Right atrium auricular region (tissue), 2 donors: ENCODE measurements at regions not wholly inside any gene's neighbourhood (a gene's known extent, or its start where the extent isn't known, plus 50 kb on each side); places are given as distances from the start of the nearest gene placed in this dataset.

Experiments used
- DNase-seq: peaks from one replicate; pipeline ENCODE4 v3.0.0-alpha.2; 2019; ENCODE audit warnings: low spot score
- H3K27ac ChIP-seq, 2 donors: fragments of 200-600 bp; sonication (generic); 1 replicate in 1 of 2; 2 replicates in 1 of 2; pipeline ENCODE4 v1.5.1; 2016 to 2019
- H3K27me3 ChIP-seq, 2 donors: fragments of 200-600 bp; sonication (generic); one replicate each; pipeline versions ENCODE4 v1.5.1 to v1.6.0; 2017 to 2019
- H3K36me3 ChIP-seq: fragments of 200-600 bp; sonication (generic); one replicate; pipeline ENCODE4 v1.5.1; 2016
- H3K4me1 ChIP-seq, 2 donors: fragments of 200-600 bp; sonication (generic); one replicate each; pipeline versions ENCODE4 v1.5.1 to v1.6.0; 2017 to 2019
- H3K4me3 ChIP-seq, 2 donors: fragments of 200-600 bp; sonication (generic); 1 replicate in 1 of 2; 2 replicates in 1 of 2; pipeline ENCODE4 v1.5.1; 2017 to 2019; ENCODE audit warnings: mild to moderate bottlenecking in 1 of 2, moderate library complexity in 1 of 2
- H3K9me3 ChIP-seq, 2 donors: fragments of 200-600 bp; sonication (generic); one replicate each; pipeline ENCODE4 v1.5.1; 2019
- CTCF ChIP-seq, 2 donors: fragments of 200-600 bp; sonication (generic); IDR thresholded peaks; one replicate each; pipeline ENCODE4 v1.5.1; 2019; ENCODE audit warnings: antibody characterized with exemption in 2 of 2

- H3K9me3 ChIP-seq = peaks cover 0 to 4% of the 10 kb centered on the region in 2 donors
- no peak for TF ChIP-seq CTCF (IDR thresholded peaks at IDR 0.05)
- no peak for DNase-seq
- H3K27me3 ChIP-seq = no peaks in the 10 kb centered on the region
- no peak overlapping the region for H3K4me3 ChIP-seq
- no peak overlapping the region for H3K27ac ChIP-seq
- H3K4me1 ChIP-seq = no peaks in the 10 kb centered on the region
- no peaks in the 10 kb centered on the region for H3K36me3 ChIP-seq
These were observed 410.0 kb downstream of the DIPK2A start for GRCh38 chr3:144381607-144382006.

- DNase-seq = no peak
- no peaks in the 10 kb centered on the region for H3K4me1 ChIP-seq
- no peaks in the 10 kb centered on the region for H3K27me3 ChIP-seq
- no peak overlapping the region for H3K27ac ChIP-seq
- H3K36me3 ChIP-seq = no peaks in the 10 kb centered on the region
- H3K9me3 ChIP-seq = no peaks in the 10 kb centered on the region
- H3K4me3 ChIP-seq = no peak overlapping the region
- TF ChIP-seq CTCF (IDR thresholded peaks at IDR 0.05) = no peak
These were observed 412.8 kb downstream of the DIPK2A start for GRCh38 chr3:144384241-144384979.

- Histone ChIP-seq H3K4me3 (no peak overlapping the region), H3K9me3 (no peaks in the 10 kb centered on the region), H3K27ac (no peak overlapping the region), H3K4me1 (no peaks in the 10 kb centered on the region), H3K27me3 (no peaks in the 10 kb centered on the region), H3K36me3 (no peaks in the 10 kb centered on the region)
- no peak for TF ChIP-seq CTCF (IDR thresholded peaks at IDR 0.05)
- DNase-seq = no peak
These were observed 419.2 kb downstream of the DIPK2A start for GRCh38 chr3:144390786-144391185.

GRCh38 chr3:144391236-144391635 lies 419.6 kb downstream of the DIPK2A start:
- H3K27ac ChIP-seq = no peak overlapping the region
- H3K27me3 ChIP-seq = no peaks in the 10 kb centered on the region
- no peaks in the 10 kb centered on the region for H3K4me1 ChIP-seq
- no peak for DNase-seq
- H3K9me3 ChIP-seq = no peaks in the 10 kb centered on the region
- no peak overlapping the region for H3K4me3 ChIP-seq
- TF ChIP-seq CTCF (IDR thresholded peaks at IDR 0.05) = no peak
- H3K36me3 ChIP-seq = no peaks in the 10 kb centered on the region

GRCh38 chr3:144394032-144394431 lies 422.4 kb downstream of the DIPK2A start:
- no peaks in the 10 kb centered on the region for H3K36me3 ChIP-seq
- H3K27ac ChIP-seq = no peak overlapping the region
- no peaks in the 10 kb centered on the region for H3K27me3 ChIP-seq
- no peak for DNase-seq
- no peak overlapping the region for H3K4me3 ChIP-seq
- peaks cover 0 to 10% of the 10 kb centered on the region in 2 donors for H3K9me3 ChIP-seq
- no peaks in the 10 kb centered on the region for H3K4me1 ChIP-seq
- no peak for TF ChIP-seq CTCF (IDR thresholded peaks at IDR 0.05)

GRCh38 chr3:144402430-144402829 lies 430.8 kb downstream of the DIPK2A start:
- no peak for DNase-seq
- Histone ChIP-seq H3K36me3 (no peaks in the 10 kb centered on the region), H3K27me3 (no peaks in the 10 kb centered on the region), H3K9me3 (peaks cover 0 to 25% of the 10 kb centered on the region in 2 donors), H3K4me1 (no peaks in the 10 kb centered on the region), H3K4me3 (no peak overlapping the region), H3K27ac (no peak overlapping the region)
- no peak for TF ChIP-seq CTCF (IDR thresholded peaks at IDR 0.05)
